WERI-Rb-1 (cell line): ENCODE measurements at regions not wholly inside any gene's neighbourhood (a gene's known extent, or its start where the extent isn't known, plus 50 kb on each side); places are given as distances from the start of the nearest gene placed in this dataset.

Experiments
- DNase-seq: peaks from one replicate; pipeline ENCODE4 v3.0.0-alpha.2; 2020
- H3K27ac ChIP-seq: fragments of 250-450 bp; sonication (Bioruptor Pico); 2 replicates; pipeline ENCODE4 v1.5.1; 2020; ENCODE audit warnings: mild to moderate bottlenecking, moderate library complexity
- H3K27me3 ChIP-seq: fragments of 250-450 bp; sonication (Bioruptor Pico); 2 replicates; pipeline ENCODE4 v1.5.1; 2021; ENCODE audit warnings: mild to moderate bottlenecking, low read depth, moderate library complexity; ENCODE audit not compliant: insufficient read depth, severe bottlenecking
- H3K36me3 ChIP-seq: fragments of 250-450 bp; sonication (Bioruptor Pico); 2 replicates; pipeline ENCODE4 v1.5.1; 2020; ENCODE audit warnings: mild to moderate bottlenecking, moderate library complexity
- H3K4me3 ChIP-seq: 2 replicates; pipeline ENCODE4 v1.5.1; 2011; ENCODE audit warnings: low read depth, mild to moderate bottlenecking, control low read depth, low read length
- H3K9me3 ChIP-seq: fragments of 250-450 bp; sonication (Bioruptor Pico); 2 replicates; pipeline ENCODE4 v1.5.1; 2021; ENCODE audit warnings: mild to moderate bottlenecking, moderate library complexity; ENCODE audit not compliant: severe bottlenecking
- CTCF ChIP-seq: IDR thresholded peaks from 2 replicates; pipeline ENCODE4 v1.5.1; 2011; ENCODE audit warnings: low read depth, mild to moderate bottlenecking, control low read depth, inconsistent platforms, low read length

- DNase-seq: no peak
- Histone ChIP-seq H3K36me3 (no peaks in the 10 kb centered on the region), H3K9me3 (no peaks in the 10 kb centered on the region), H3K4me3 (no peak overlapping the region), H3K27ac (no peak overlapping the region), H3K27me3 (no peaks in the 10 kb centered on the region)
- TF ChIP-seq CTCF: no peak
Observed at GRCh38 chr2:12299431-12299830, 417.3 kb upstream of the TRIB2 start.

- no peaks in the 10 kb centered on the region for H3K9me3 ChIP-seq
- H3K27me3 ChIP-seq: no peaks in the 10 kb centered on the region
- DNase-seq: no peak
- no peaks in the 10 kb centered on the region for H3K36me3 ChIP-seq
- H3K27ac ChIP-seq: no peak overlapping the region
- H3K4me3 ChIP-seq: no peak overlapping the region
- TF ChIP-seq CTCF: no peak
Observed at GRCh38 chr2:12300019-12300602, 416.6 kb upstream of the TRIB2 start.

GRCh38 chr2:12300927-12301326 lies 415.8 kb upstream of the TRIB2 start:
- no peak for DNase-seq
- no peaks in the 10 kb centered on the region for H3K9me3 ChIP-seq
- H3K36me3 ChIP-seq: no peaks in the 10 kb centered on the region
- no peak overlapping the region for H3K4me3 ChIP-seq
- TF ChIP-seq CTCF: no peak
- no peaks in the 10 kb centered on the region for H3K27me3 ChIP-seq
- H3K27ac ChIP-seq: no peak overlapping the region

- no peaks in the 10 kb centered on the region for H3K36me3 ChIP-seq
- no peak overlapping the region for H3K27ac ChIP-seq
- DNase-seq: no peak
- H3K4me3 ChIP-seq: no peak overlapping the region
- no peak for TF ChIP-seq CTCF
- no peaks in the 10 kb centered on the region for H3K9me3 ChIP-seq
- H3K27me3 ChIP-seq: no peaks in the 10 kb centered on the region
Observed at GRCh38 chr2:12302140-12302539, 414.6 kb upstream of the TRIB2 start.

GRCh38 chr2:12302691-12303090 lies 414.0 kb upstream of the TRIB2 start:
- no peaks in the 10 kb centered on the region for H3K27me3 ChIP-seq
- DNase-seq: no peak
- H3K4me3 ChIP-seq: no peak overlapping the region
- TF ChIP-seq CTCF: no peak
- no peak overlapping the region for H3K27ac ChIP-seq
- H3K36me3 ChIP-seq: no peaks in the 10 kb centered on the region
- H3K9me3 ChIP-seq: no peaks in the 10 kb centered on the region
